Muscle of arm (tissue), 1 donor: ENCODE measurements at regions not wholly inside any gene's neighbourhood (a gene's known extent, or its start where the extent isn't known, plus 50 kb on each side); places are given as distances from the start of the nearest gene placed in this dataset.

Experiments
- DNase-seq: peaks from one replicate; pipeline ENCODE4 v3.0.0-alpha.2; 2013

DNA sequence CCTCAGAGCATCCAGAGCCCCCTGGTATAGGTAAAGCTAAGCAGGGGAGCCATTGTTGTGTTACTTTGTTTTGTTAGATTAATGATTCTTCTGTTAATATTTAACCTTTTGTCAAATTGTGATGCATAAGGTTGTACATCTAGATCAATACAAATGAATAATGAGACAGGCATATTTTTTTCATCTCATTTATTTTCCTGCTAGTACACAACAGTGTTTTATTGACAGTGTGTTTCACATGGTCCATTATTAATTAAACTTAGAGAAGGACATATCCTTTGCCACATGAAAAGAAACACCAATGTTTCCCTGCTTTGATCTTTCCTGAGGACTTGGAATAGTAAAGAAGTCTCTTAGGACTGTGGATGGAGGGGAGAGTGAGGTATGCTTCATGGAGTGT, 543.6 kb upstream of the CFAP20DC start:
- DNase-seq: no peak

DNA sequence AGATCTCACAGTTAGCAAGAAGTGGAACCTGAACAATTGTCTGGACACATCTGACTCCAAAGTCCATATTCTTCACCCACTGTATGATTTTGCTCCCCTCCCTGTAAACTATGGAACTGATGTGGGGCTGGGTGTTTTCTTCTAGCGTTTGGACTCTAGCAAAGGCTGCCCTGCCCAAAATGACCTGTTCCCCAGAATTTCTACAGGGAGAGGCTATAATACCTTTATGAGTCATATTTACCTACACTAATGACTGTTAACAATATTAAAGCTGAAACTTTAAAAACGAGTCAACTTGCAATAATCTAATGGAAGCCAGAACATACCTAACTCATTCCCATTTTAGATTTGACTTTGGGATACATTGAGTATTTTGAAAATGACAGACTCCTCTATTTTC, 531.2 kb upstream of the CFAP20DC start:
- DNase-seq: no peak

DNA sequence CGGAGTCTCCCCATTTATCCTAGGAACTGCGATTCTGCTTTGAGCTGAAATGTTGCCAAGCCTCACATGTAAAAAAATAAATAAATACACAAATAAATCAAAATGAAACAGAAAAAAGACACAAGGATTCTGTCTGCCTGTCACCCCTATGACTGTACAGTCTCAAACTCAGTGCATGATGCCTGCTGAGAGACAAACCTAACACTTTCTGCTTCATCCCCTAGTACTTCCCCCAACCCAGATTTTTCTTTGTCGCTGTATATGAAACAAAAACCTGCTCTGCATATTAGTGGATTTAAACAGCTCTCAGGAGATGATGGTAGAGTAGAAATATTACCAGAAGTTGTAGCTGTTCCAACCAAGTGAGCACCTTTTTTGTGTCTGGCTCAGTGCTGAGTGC, 530.7 kb upstream of the CFAP20DC start:
- DNase-seq: no peak

DNA sequence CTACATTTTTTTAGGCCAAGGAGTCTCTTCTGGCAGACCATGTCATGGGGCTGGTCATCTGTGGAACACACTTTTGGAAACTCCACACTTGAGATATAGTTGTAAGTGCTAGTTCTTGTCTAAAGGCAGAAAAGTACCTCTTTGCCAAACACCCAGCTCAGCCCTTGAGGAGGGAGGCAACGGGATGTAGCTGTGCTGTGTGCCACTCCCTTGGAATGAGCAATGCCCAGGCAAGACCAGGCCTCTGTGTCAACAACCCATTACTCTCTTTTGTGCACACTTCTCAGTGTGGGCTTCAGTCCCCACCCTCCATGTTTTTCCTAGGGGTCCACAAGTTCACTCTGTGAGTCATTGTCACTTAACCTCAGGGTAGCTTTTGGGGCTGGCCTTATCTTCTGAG, 528.3 kb upstream of the CFAP20DC start:
- no peak for DNase-seq

DNA sequence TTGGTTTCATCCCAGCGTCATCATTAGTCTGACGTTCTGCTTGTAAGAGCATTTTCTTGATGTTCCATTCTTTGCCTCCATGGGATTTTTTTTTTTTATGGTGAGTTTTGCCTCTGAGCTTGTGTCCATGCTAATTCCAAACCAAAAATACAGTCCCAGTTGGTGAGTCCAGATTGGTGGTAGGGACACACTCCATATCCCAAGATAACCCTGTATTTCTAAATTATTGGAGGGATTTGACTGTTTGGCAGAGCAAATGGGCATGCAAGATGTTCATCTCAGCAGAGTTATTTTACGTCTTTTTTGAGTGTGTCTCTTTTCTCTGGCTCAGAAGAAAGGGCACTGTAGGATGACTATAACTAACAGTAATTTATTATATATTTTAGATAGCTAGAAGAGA, 526.8 kb upstream of the CFAP20DC start:
- DNase-seq: no peak

DNA sequence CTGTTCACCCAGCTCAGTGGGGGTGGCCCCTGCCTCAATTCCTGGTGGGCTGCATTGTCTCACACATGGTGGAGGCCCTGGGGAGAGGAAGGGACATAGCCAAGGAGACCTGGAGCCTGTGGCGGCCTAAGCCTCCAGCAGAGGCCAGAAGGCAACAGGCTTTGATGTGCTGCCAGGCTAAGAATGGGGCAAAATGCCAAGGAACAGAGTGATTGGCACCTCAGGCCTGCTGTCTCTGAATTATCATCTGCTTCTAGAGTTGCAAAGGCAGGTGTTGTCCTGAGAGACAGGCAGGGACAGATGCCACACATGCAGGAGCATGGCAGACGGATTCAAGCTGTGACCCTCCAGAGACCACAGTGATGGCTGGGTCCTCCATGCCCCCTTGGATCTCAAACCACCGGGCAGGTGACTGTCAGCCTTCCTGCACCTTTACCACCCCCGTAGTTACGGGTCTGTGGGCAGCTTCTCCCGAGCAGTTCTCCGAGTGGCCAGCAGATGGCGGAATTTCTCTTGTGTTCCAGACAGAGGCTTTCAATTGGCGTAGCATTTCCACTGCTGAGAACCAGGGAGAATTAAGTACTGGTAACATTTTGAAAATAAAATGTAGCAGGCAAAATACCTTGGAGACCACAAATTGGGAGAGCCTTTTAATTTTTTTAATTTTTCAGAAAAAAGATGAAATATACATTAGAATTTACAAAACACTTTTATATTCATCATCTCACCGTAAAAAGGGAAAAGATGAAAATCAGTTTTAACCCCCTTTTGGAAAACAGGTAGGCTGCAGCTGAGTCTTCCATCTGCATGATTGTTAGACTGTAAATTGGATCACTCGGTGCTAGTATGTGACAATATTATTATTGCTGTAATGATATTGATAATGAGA, 525.5 kb upstream of the CFAP20DC start:
- peak; percentile 85 for DNase-seq

DNA sequence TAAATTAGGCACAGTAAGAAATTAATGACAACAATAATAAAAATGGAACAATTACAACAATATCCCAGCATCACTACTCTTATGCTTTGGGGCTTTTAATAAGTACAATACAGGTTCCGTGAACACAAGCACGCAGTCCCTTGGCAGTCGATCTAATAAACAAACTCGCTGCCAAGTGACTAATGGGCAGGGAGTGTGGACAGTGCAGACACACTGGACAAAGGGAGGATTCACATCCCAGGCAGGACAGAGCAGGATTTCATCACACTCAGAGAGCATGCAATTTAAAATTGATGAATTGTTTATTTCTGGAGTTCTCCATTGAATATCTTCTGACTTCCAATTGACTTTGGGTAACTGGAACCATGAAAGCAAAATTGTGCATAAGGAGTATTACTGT, 524.1 kb upstream of the CFAP20DC start:
- DNase-seq: peak; percentile 11

DNA sequence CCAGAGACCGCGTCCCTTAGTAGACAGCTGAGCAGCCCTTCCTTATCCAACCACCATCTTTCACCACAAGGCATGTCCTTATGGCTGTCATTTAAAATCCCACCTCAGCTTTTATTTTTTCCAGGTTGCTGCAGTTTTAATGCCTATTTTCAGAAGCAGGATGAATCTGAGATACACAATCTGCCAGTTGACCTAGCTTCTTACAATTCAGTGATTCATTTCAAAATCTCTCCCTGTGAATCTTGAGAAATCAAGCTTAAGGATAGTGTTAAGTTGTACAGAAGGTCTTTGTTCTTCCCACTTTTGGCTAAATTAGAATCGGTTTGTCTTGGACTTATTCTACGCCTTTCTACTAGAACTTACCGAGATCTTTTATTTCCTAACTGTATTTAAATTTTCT, 522.3 kb upstream of the CFAP20DC start:
- DNase-seq: no peak

DNA sequence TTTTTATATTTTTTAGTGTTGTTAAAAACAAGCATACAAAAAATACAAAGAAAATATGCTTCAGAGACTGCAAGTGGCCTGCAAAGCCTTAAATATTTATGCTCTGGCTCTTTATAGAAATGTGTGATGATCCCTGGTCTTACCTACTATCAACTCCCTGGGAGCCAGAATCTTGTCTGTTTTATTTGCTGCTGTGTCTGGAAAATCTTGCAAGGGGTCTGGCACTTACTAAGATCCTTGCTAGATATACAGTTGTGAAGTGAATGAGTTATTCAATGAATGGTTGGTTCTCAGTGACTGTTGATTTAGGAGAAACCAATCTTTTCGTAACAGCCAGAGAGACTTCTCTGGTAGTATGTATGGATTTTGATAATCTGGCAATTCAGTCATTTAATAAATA, 521.0 kb upstream of the CFAP20DC start:
- DNase-seq: no peak

DNA sequence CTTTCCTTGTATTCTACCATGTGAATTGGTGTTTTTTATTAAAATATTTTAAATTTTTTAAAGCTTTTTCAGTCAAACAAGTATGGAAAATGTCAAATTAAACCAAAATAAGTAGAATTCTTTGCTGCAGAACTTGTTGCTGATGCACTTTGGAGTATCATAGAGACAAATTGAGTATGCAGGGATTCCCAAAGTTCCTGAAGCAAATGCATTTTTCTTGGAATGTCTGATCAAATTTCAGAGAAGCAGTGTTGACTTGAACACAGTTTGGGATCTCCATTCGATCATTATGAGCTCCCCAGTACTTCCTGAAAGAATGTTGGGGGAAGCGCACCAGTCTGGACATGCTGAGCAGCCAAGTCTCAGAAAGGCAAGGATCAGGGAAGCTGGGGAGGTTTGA, 517.8 kb upstream of the CFAP20DC start:
- DNase-seq: no peak

DNA sequence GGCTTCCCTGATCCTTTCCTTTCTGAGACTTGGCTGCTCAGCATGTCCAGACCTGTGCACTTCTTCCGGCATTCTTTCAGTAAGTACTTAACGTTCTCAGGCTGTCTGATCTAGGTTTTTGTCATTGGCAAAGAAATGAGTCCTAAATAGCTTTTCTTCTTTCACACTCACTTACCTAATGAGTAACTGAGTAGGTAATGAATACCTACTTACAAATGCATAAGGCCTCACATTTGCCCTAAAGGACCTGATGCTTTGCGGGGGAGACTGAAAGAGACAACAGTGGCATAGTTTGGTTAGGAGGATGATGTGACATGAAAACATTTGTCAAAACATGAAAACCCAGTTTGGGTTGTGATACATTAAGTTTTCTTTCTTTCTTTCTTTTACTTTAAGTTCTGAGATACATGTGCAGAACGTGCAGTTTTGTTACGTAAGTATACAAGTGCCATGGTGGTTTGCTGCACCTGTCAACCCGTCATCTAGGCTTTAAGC, 516.7 kb upstream of the CFAP20DC start:
- no peak for DNase-seq

DNA sequence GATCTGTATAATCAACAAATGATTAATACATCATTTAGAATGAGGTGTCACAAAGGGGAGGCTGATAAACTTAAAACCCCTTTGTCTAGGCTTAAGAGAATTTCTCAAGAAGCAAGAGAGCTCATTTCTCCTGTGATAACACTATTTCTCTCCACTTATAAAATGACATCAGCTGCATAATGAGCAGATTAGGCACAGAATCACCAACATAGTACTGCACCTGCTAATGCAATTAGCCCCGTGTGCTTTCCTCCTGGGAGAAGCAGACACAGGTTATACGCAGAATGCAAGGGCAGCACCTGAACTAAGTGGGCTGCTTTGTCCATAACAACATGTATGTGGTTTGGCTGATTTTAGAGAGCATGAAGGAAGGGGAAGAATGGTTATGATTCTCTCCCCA, 515.3 kb upstream of the CFAP20DC start:
- no peak for DNase-seq

DNA sequence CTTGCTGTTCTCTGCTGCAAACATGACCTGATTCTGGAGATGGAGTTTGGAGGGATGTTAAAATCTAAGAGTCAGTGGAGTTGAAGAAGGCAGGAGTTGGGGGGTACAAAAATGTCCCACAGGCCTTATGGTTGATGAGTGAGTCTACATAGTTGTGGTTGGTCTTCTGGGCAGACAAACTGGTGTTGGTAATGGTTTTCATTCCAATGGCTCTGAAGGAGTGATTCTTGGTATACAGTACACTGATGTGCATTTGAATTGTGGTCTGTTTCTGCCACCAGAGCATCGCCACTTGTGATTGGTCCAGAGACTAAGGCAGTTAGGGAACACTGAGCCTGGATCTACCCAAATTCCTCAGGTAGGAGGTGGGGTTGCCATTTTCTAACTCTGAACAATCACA, 514.1 kb upstream of the CFAP20DC start:
- no peak for DNase-seq

DNA sequence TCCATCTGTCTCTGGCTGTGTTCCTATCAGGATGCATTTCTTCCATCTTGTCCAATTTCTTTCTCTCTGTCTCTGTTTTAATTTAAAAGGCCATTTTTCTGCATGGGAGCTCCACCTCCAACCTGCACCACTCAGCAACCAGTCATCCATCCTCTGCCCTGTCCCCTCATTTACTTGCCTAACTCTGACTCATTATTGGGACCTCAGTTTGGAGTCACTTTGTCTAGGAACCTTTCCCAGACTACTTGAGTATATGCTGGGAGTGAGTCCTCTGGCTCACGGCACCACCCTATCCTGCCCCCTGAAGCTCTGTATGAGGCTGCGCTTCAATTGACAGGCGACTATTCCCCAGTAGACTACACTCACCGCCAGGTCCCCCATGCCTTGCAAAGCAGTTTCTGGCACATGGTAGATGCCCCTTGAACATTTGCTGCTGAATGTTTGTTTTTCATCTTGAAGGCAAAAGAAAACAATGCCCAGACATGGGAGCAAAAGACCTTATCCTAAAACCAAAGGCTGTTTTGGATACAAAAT, 513.3 kb upstream of the CFAP20DC start:
- no peak for DNase-seq

DNA sequence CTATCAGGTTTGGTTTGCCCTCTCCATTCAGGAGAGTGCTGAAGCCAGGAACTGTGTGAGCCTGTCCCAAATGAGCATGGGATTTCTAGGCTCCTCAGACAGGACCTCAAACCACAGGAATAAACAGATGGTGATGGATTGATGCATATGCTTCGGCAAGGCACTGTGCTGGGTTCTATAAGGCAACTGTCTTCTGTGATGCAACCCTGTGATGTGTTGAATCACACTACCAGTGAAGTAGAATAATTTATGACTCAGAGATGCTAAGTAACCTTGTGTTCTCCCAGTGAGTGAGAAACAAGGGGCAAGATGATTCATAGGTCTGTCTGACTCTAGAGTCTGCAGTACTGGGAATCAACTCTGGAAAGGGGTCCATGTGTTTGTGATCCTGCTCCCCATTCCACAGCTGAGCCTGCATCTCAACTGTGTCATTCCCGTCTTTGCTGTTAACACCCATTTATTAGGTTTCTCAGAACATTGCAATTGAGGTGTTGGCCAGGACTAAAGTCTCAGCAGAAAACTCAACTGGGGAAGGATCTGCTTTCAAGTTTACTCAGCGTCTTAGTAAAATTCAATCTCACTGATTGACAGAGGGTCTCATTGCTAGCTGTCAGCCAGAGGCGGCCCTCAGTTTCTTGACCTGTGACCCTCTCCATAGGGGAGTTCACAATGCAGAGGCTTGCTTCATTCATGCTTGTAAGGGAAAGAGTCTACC, 510.1 kb upstream of the CFAP20DC start:
- no peak for DNase-seq

DNA sequence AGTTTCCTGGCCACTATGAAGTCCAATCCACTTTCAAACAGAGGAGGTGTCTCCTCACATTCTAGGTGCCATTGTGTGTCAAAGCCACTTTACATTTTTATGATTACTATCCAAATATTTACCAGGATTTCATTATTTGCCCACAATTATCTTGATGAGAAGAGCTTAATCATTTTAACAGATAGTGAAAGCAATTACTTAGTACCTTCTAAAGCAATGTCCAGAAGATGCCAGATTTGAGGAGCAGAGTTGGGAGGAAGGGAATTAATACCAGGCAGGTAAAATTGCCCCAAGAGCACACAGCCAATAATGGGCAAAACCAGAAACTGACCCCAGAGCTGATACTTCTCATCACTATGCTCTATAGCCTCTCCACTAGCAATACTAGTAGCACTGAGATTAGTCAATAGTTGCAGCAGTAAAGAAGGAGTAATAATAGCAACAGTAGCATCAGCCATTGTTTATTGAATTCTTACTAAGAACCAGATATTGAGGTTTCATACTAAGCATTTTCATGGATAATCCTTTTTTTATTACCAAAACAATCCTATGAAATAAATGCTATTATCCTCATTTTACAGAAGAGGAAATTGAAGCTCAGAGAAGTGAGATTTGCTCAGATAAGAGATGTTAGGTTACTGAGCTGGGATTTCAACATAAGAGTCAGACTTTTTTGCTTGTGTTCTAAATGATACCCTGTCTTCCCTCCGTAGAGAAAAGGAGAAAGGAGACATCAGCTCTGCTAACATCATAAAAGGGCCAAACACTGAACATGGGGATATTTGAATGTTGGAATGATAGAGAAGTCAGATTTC, 509.3 kb upstream of the CFAP20DC start:
- no peak for DNase-seq

DNA sequence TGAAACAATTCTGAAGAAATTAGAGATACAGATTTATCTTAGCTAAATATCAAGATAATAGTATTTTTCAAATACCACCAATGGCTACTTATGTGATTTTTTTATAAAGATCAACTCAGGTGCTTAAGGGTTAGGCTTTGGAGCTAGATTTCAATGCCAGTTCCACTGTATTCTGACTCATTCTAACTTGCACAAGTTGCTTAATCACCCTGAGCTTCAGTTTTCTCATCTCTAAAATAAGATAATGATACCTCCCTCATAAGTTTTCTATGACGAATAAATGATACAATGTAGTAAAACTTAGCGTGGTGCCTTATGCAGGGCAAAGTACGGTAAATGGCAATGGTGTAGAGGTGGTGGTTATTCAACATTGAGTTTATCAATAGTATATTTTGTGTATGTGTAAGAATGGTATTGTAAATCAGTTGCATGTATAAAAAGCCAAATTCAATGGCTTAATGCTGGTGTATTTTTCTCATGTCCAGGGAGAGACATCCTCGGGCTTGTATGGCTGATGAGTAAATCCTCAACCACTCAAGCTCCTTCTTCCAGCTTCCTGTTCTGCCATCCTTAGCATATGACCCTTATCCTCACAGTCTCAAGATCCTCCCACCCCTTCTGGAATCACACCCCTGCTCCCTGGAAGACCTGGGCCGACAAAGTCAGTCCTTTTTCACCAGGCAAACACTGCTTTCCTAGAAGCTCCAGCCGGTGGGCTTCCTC, 505.9 kb upstream of the CFAP20DC start:
- DNase-seq: no peak

DNA sequence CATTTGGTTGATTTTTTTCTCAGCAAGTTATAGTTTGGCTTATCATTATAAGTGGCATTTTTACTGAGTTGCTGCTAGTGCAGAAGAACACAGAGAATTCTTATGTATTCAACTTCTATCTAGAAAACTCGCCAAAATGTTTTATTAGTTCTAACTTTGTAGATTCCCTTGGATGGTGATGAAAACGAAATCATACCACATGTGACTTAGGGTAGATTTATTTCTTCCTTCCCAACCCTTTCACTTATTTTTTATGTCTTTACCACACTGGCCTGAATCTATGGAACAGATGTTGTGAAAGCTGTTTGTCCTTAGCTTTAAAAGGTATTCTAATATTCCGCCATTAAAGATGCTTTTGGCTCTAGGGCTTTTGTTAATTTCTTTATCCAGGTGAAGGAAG, 503.3 kb upstream of the CFAP20DC start:
- DNase-seq: no peak

DNA sequence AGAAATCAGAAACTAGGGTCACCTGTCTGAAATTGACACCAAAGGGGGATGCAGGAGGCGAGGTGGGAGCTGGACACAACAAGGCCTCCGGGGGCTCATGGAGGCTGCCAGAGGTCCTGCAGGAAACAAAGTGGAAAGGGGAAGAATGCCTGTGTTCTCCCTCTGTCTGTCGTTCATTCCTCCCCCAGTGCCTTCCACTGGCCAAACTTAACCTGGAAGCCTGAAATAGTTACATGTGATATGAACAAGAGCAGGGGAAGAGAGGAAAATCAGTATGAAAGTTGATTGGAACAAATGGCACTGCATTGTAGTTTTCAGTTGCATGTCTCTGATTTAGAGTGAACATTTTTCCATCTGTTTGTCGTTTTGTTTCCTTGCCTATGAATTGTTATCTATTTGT, 502.0 kb upstream of the CFAP20DC start:
- no peak for DNase-seq

DNA sequence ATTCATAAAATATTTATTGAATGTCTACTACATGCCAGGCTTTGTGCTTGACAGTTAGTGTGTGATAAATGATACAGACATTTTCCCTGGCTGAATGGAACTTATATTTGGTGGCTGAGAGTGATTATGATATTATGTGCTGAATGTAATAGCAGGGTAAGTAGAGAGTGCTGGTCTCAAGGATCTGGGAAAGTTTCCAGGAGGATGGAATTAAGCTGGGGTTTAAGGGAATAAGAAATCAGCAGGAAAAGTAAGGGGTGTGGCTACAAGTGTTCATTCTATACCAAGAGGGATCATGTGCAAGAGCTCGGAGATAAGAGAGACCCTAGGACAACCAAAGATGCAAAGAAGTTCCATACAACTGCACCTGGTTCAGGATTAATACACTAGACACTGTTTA, 500.1 kb upstream of the CFAP20DC start:
- no peak for DNase-seq

DNA sequence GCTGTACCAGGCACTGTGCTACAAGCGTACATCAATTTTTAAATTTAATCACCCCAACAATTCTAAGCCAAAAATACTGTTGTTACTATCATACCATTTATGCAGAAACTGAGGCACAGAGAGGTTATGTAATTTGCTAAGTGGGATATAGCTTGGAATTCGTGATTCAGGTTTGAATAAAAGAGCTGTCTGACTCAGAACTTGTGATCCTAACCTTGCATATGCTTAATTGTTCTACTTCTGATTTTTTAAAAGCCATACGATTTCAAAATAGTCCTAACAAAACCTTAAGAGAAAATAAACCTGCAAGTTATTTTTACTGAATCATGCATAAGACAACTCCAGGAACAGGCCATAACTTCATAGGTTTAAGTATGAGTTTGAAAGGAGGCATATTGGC, 498.0 kb upstream of the CFAP20DC start:
- no peak for DNase-seq
